ENCODE measurements at regions not wholly inside any gene's neighbourhood (a gene's known extent, or its start where the extent isn't known, plus 50 kb on each side); places are given as distances from the start of the nearest gene placed in this dataset.

- no peak for DNase-seq (ENCODE audit: low read depth, low spot score)
Measured at GRCh38 chr21:16357994-16358393, 628.2 kb downstream of the USP25 start.

- DNase-seq (ENCODE audit: low read depth, low spot score), result no peak
Measured at GRCh38 chr21:16358784-16359183, 629.0 kb downstream of the USP25 start.

GRCh38 chr21:16363100-16363499, 633.3 kb downstream of the USP25 start:
- no peak for DNase-seq (ENCODE audit: low read depth, low spot score)

GRCh38 chr21:16363518-16363917, 633.7 kb downstream of the USP25 start:
- no peak for DNase-seq (ENCODE audit: low read depth, low spot score)

- DNase-seq (ENCODE audit: low read depth, low spot score), result no peak
Measured at GRCh38 chr21:16366207-16366606, 636.4 kb downstream of the USP25 start.

GRCh38 chr21:16367079-16367478, 637.3 kb downstream of the USP25 start:
- no peak for DNase-seq (ENCODE audit: low read depth, low spot score)

GRCh38 chr21:16370186-16370585, 640.4 kb downstream of the USP25 start:
- DNase-seq (ENCODE audit: low read depth, low spot score), result no peak

- DNase-seq (ENCODE audit: low read depth, low spot score), result no peak
Measured at GRCh38 chr21:16372586-16372985, 642.8 kb downstream of the USP25 start.

GRCh38 chr21:16376673-16377072, 646.9 kb downstream of the USP25 start:
- no peak for DNase-seq (ENCODE audit: low read depth, low spot score)

- DNase-seq (ENCODE audit: low read depth, low spot score), result no peak
Measured at GRCh38 chr21:16377120-16377658, 647.4 kb downstream of the USP25 start.

GRCh38 chr21:16377857-16378256, 648.1 kb downstream of the USP25 start:
- no peak for DNase-seq (ENCODE audit: low read depth, low spot score)

GRCh38 chr21:16378525-16378924, 648.7 kb downstream of the USP25 start:
- no peak for DNase-seq (ENCODE audit: low read depth, low spot score)

- DNase-seq (ENCODE audit: low read depth, low spot score), result no peak
Measured at GRCh38 chr21:16388291-16388690, 658.5 kb downstream of the USP25 start.

- no peak for DNase-seq (ENCODE audit: low read depth, low spot score)
Measured at GRCh38 chr21:16388911-16389560, 659.3 kb downstream of the USP25 start.

- no peak for DNase-seq (ENCODE audit: low read depth, low spot score)
Measured at GRCh38 chr21:16389643-16390042, 659.9 kb downstream of the USP25 start.

- DNase-seq (ENCODE audit: low read depth, low spot score), result no peak
Measured at GRCh38 chr21:16395285-16395684, 665.5 kb downstream of the USP25 start.

GRCh38 chr21:16402752-16403151, 673.0 kb downstream of the USP25 start:
- no peak for DNase-seq (ENCODE audit: low read depth, low spot score)

GRCh38 chr21:16404776-16405175, 675.0 kb downstream of the USP25 start:
- DNase-seq (ENCODE audit: low read depth, low spot score), result no peak

GRCh38 chr21:16406355-16406754, 676.6 kb downstream of the USP25 start:
- no peak for DNase-seq (ENCODE audit: low read depth, low spot score)

- DNase-seq (ENCODE audit: low read depth, low spot score), result no peak
Measured at GRCh38 chr21:16407403-16408240, 677.8 kb downstream of the USP25 start.

- DNase-seq (ENCODE audit: low read depth, low spot score), result no peak
Measured at GRCh38 chr21:16408280-16408679, 678.5 kb downstream of the USP25 start.

GRCh38 chr21:16409352-16409751, 679.6 kb downstream of the USP25 start:
- DNase-seq (ENCODE audit: low read depth, low spot score), result no peak

GRCh38 chr21:16418226-16418625, 688.4 kb downstream of the USP25 start:
- DNase-seq (ENCODE audit: low read depth, low spot score), result no peak

Data from smooth muscle cell of the brain vasculature (primary cell).